Astrocyte (in vitro differentiated cells and primary cell): ENCODE measurements at regions not wholly inside any gene's neighbourhood (a gene's known extent, or its start where the extent isn't known, plus 50 kb on each side); places are given as distances from the start of the nearest gene placed in this dataset.

Experiments
- DNase-seq: peaks from one replicate; pipeline ENCODE4 v3.0.0-alpha.2; 2010; ENCODE audit warnings: low read depth
- FAIRE-seq: peaks from 2 replicates; lab custom pipeline; 2011; peaks lifted over from hg19 to GRCh38; lab: Jason Lieb, UNC
- H2AFZ ChIP-seq: 2 replicates; pipeline ENCODE4 v1.6.0; 2012; ENCODE audit warnings: low read depth, low read length, inconsistent platforms
- H3K27ac ChIP-seq: 2 replicates; pipeline ENCODE4 v1.5.1; 2011; ENCODE audit warnings: low read depth, low read length, inconsistent platforms
- H3K27me3 ChIP-seq: 2 replicates; pipeline ENCODE4 v1.6.0; 2011; ENCODE audit warnings: low read length, inconsistent platforms; ENCODE audit not compliant: insufficient read depth
- H3K36me3 ChIP-seq: 2 replicates; pipeline ENCODE4 v1.5.1; 2011; ENCODE audit warnings: low read length, inconsistent platforms; ENCODE audit not compliant: insufficient read depth
- H3K4me1 ChIP-seq: 2 replicates; pipeline ENCODE4 v1.5.1; 2011; ENCODE audit warnings: low read length, inconsistent platforms; ENCODE audit not compliant: insufficient read depth
- H3K4me2 ChIP-seq: 2 replicates; pipeline ENCODE4 v1.6.0; 2012; ENCODE audit warnings: low read length, inconsistent platforms
- H3K4me3 ChIP-seq: 2 replicates; pipeline ENCODE4 v1.5.1; 2011; ENCODE audit warnings: low read depth, mild to moderate bottlenecking, low read length, inconsistent platforms; ENCODE audit not compliant: insufficient read depth
- H3K79me2 ChIP-seq: 2 replicates; pipeline ENCODE4 v1.6.0; 2012; ENCODE audit warnings: mild to moderate bottlenecking, low read length, inconsistent platforms; ENCODE audit not compliant: insufficient read depth
- H3K9ac ChIP-seq: 2 replicates; pipeline ENCODE4 v1.6.0; 2012; ENCODE audit warnings: mild to moderate bottlenecking, low read length, inconsistent platforms
- H3K9me3 ChIP-seq: 2 replicates; pipeline ENCODE4 v1.5.1; 2012; ENCODE audit warnings: low read depth, mild to moderate bottlenecking, low read length, inconsistent platforms; ENCODE audit not compliant: insufficient read depth
- H4K20me1 ChIP-seq: 2 replicates; pipeline ENCODE4 v1.6.0; 2012; ENCODE audit warnings: low read length, inconsistent platforms; ENCODE audit not compliant: insufficient read depth
- H3K27ac Mint-ChIP-seq: one replicate; pipeline ENCODE4 v1.8.0; 2021; ENCODE audit warnings: mild to moderate bottlenecking, mixed read lengths; ENCODE audit not compliant: unreplicated experiment
- H3K27me3 Mint-ChIP-seq: one replicate; pipeline ENCODE4 v1.8.0; 2021; ENCODE audit warnings: low read depth, mixed read lengths; ENCODE audit not compliant: unreplicated experiment
- H3K36me3 Mint-ChIP-seq: one replicate; pipeline ENCODE4 v1.8.0; 2021; ENCODE audit warnings: low read depth, mixed read lengths; ENCODE audit not compliant: unreplicated experiment
- H3K4me1 Mint-ChIP-seq: one replicate; pipeline ENCODE4 v1.8.0; 2021; ENCODE audit warnings: low read depth, mixed read lengths; ENCODE audit not compliant: unreplicated experiment
- H3K4me3 Mint-ChIP-seq: one replicate; pipeline ENCODE4 v1.8.0; 2021; ENCODE audit warnings: mild to moderate bottlenecking, moderate library complexity, mixed read lengths; ENCODE audit not compliant: unreplicated experiment
- H3K9me3 Mint-ChIP-seq: one replicate; pipeline ENCODE4 v1.8.0; 2021; ENCODE audit warnings: mild to moderate bottlenecking, mixed read lengths; ENCODE audit not compliant: unreplicated experiment
- EZH2 ChIP-seq: IDR thresholded peaks from 2 replicates; pipeline ENCODE4 v1.6.1; 2012; ENCODE audit warnings: mild to moderate bottlenecking, low read length, inconsistent platforms; ENCODE audit not compliant: insufficient read depth
- TF ChIP-seq, protein P1 (sequence below): IDR thresholded peaks from 2 replicates; pipeline ENCODE4 v1.5.1; 2011; ENCODE audit warnings: low read depth, mild to moderate bottlenecking, inconsistent platforms, low read length, moderate library complexity; ENCODE audit not compliant: insufficient read depth

- Mint-ChIP-seq H3K4me3 (no peak overlapping the region), H3K27me3 (no peaks in the 10 kb centered on the region), H3K4me1 (no peaks in the 10 kb centered on the region), H3K27ac (no peak overlapping the region), H3K9me3 (peaks cover 2% of the 10 kb centered on the region), H3K36me3 (no peaks in the 10 kb centered on the region)
- no peak for TF ChIP-seq EZH2
- TF ChIP-seq, protein P1, sequence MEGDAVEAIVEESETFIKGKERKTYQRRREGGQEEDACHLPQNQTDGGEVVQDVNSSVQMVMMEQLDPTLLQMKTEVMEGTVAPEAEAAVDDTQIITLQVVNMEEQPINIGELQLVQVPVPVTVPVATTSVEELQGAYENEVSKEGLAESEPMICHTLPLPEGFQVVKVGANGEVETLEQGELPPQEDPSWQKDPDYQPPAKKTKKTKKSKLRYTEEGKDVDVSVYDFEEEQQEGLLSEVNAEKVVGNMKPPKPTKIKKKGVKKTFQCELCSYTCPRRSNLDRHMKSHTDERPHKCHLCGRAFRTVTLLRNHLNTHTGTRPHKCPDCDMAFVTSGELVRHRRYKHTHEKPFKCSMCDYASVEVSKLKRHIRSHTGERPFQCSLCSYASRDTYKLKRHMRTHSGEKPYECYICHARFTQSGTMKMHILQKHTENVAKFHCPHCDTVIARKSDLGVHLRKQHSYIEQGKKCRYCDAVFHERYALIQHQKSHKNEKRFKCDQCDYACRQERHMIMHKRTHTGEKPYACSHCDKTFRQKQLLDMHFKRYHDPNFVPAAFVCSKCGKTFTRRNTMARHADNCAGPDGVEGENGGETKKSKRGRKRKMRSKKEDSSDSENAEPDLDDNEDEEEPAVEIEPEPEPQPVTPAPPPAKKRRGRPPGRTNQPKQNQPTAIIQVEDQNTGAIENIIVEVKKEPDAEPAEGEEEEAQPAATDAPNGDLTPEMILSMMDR = no peak
- Histone ChIP-seq H3K9ac (no peak overlapping the region), H3K27ac (no peak overlapping the region), H3K9me3 (no peaks in the 10 kb centered on the region), H4K20me1 (no peaks in the 10 kb centered on the region), H3K27me3 (no peaks in the 10 kb centered on the region), H3K4me1 (no peaks in the 10 kb centered on the region), H2AFZ (no peak overlapping the region), H3K4me2 (no peak overlapping the region), H3K36me3 (no peaks in the 10 kb centered on the region), H3K4me3 (no peak overlapping the region), H3K79me2 (no peaks in the 10 kb centered on the region)
- FAIRE-seq (no peak), DNase-seq (peak; percentile 32)
These were observed 206.6 kb upstream of the RASA1 start for GRCh38 chr5:87061046-87061445.

DNA sequence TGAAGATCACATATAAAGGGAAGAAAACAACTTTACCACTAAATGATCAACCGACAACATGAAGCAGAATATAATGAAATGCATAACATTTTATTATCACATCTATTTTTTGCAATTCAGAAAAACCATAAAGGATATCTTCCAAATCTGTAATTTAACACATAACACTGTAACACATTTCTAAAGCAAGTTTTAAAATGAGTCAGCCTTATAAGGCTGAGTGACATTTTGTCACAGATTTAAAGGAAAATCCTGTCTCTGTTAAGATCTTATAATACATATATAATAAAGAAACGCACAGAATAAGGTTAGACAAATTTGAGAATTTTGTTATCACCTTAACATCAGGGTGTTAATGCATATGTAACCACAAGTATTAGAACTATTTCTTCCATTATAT lies 198.4 kb upstream of the RASA1 start:
- Histone ChIP-seq H3K27me3 (no peaks in the 10 kb centered on the region), H3K9me3 (no peaks in the 10 kb centered on the region), H3K36me3 (no peaks in the 10 kb centered on the region), H3K4me1 (no peaks in the 10 kb centered on the region), H4K20me1 (no peaks in the 10 kb centered on the region), H3K79me2 (no peaks in the 10 kb centered on the region), H3K4me2 (no peak overlapping the region), H3K4me3 (no peak overlapping the region), H3K9ac (no peak overlapping the region), H3K27ac (no peak overlapping the region), H2AFZ (no peak overlapping the region)
- TF ChIP-seq, protein P1 = no peak
- TF ChIP-seq EZH2 = no peak
- no peak overlapping the region for H3K27ac Mint-ChIP-seq
- H3K9me3 Mint-ChIP-seq = no peaks in the 10 kb centered on the region
- FAIRE-seq (no peak), DNase-seq (no peak)
- no peaks in the 10 kb centered on the region for H3K4me1 Mint-ChIP-seq
- H3K27me3 Mint-ChIP-seq = no peaks in the 10 kb centered on the region
- H3K36me3 Mint-ChIP-seq = no peaks in the 10 kb centered on the region
- no peak overlapping the region for H3K4me3 Mint-ChIP-seq

- FAIRE-seq = no peak
These were observed 197.6 kb upstream of the RASA1 start for GRCh38 chr5:87069974-87070608.

More at GRCh38 chr5:87069974-87070608, 197.6 kb upstream of the RASA1 start:
- no peak overlapping the region for H3K4me3 Mint-ChIP-seq
- H3K27me3 Mint-ChIP-seq = no peaks in the 10 kb centered on the region
- no peaks in the 10 kb centered on the region for H3K4me1 Mint-ChIP-seq
- peak; percentile 51 for DNase-seq
- no peak overlapping the region for H3K27ac Mint-ChIP-seq
- H3K36me3 ChIP-seq = no peaks in the 10 kb centered on the region
- no peak overlapping the region for H3K4me3 ChIP-seq
- H4K20me1 ChIP-seq = no peaks in the 10 kb centered on the region
- no peaks in the 10 kb centered on the region for H3K27me3 ChIP-seq
- no peaks in the 10 kb centered on the region for H3K4me1 ChIP-seq
- H2AFZ ChIP-seq = no peak overlapping the region
- H3K9me3 ChIP-seq = no peaks in the 10 kb centered on the region
- H3K4me2 ChIP-seq = no peak overlapping the region
- H3K9ac ChIP-seq = no peak overlapping the region
- no peaks in the 10 kb centered on the region for H3K79me2 ChIP-seq
- H3K9me3 Mint-ChIP-seq = no peaks in the 10 kb centered on the region
- H3K27ac ChIP-seq = no peak overlapping the region
- TF ChIP-seq, protein P1 = peak; percentile 47
- no peak for TF ChIP-seq EZH2
- no peaks in the 10 kb centered on the region for H3K36me3 Mint-ChIP-seq
